ENCODE measurements at regions not wholly inside any gene's neighbourhood (a gene's known extent, or its start where the extent isn't known, plus 50 kb on each side); places are given as distances from the start of the nearest gene placed in this dataset.

DNA sequence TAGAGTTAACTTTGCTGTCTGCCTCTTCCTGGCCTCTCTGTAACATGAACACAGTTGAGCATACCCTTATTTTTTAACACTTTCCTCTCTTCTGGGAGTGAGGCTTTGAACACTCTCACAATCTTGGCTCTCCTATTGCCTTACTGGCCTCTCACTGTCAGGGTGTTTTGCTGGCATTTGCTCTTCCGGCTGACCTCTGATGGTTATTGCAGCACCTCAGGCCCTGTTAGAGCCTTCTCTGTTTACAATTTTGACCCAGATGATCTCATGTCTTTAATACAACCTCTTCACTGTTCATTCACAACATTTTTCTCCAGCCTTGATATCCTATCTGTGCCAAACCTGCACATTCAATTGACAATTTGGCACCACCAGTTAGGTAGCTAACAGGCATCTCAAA is 357.8 kb upstream of the USP15 start:
- TF ChIP-seq, protein P1, sequence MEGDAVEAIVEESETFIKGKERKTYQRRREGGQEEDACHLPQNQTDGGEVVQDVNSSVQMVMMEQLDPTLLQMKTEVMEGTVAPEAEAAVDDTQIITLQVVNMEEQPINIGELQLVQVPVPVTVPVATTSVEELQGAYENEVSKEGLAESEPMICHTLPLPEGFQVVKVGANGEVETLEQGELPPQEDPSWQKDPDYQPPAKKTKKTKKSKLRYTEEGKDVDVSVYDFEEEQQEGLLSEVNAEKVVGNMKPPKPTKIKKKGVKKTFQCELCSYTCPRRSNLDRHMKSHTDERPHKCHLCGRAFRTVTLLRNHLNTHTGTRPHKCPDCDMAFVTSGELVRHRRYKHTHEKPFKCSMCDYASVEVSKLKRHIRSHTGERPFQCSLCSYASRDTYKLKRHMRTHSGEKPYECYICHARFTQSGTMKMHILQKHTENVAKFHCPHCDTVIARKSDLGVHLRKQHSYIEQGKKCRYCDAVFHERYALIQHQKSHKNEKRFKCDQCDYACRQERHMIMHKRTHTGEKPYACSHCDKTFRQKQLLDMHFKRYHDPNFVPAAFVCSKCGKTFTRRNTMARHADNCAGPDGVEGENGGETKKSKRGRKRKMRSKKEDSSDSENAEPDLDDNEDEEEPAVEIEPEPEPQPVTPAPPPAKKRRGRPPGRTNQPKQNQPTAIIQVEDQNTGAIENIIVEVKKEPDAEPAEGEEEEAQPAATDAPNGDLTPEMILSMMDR (IDR thresholded peaks at IDR 0.05; ENCODE audit: insufficient read depth, low read length) = no peak
- no peak for TF ChIP-seq SPI1 (IDR thresholded peaks at IDR 0.05; ENCODE audit: borderline replicate concordance, low read depth)
- no peak overlapping the region for H3K27ac ChIP-seq (replicated peaks)
- no peak overlapping the region for H3K4me3 ChIP-seq (replicated peaks; ENCODE audit: insufficient read depth, low read length)
- no peaks in the 10 kb centered on the region for H3K27me3 ChIP-seq (ENCODE audit: insufficient read depth, poor library complexity, severe bottlenecking)
- DNase-seq (ENCODE audit: low read depth in 1 of 2, low spot score in 1 of 2) = no peak

DNA sequence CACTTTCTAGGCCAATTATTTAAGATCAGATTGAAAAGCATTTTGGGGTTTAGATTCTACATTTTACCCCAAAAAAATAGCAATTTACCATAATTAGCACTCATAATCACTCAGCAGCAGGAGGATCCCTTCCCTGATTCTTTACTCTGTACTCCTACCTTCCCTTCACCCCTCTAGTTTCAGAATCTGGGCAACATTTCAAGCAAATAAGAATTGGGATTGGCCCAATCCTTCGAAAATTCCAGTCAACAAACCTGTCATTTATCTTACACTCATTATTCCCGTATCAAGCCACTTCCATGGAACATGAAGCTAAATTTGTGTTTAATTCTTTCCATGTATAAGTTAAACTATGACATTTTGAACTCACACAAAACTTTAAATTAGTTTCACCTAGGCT is 349.1 kb upstream of the USP15 start:
- H3K4me3 ChIP-seq (replicated peaks; ENCODE audit: insufficient read depth, low read length) = no peak overlapping the region
- TF ChIP-seq, protein P1 (IDR thresholded peaks at IDR 0.05; ENCODE audit: insufficient read depth, low read length) = no peak
- TF ChIP-seq GABPA (IDR thresholded peaks at IDR 0.05; ENCODE audit: low read depth) (no peak), SPI1 (IDR thresholded peaks at IDR 0.05; ENCODE audit: borderline replicate concordance, low read depth) (no peak), POLR2AphosphoS5 (IDR thresholded peaks at IDR 0.05; ENCODE audit: low read depth) (no peak)
- TF ChIP-seq, protein P2, sequence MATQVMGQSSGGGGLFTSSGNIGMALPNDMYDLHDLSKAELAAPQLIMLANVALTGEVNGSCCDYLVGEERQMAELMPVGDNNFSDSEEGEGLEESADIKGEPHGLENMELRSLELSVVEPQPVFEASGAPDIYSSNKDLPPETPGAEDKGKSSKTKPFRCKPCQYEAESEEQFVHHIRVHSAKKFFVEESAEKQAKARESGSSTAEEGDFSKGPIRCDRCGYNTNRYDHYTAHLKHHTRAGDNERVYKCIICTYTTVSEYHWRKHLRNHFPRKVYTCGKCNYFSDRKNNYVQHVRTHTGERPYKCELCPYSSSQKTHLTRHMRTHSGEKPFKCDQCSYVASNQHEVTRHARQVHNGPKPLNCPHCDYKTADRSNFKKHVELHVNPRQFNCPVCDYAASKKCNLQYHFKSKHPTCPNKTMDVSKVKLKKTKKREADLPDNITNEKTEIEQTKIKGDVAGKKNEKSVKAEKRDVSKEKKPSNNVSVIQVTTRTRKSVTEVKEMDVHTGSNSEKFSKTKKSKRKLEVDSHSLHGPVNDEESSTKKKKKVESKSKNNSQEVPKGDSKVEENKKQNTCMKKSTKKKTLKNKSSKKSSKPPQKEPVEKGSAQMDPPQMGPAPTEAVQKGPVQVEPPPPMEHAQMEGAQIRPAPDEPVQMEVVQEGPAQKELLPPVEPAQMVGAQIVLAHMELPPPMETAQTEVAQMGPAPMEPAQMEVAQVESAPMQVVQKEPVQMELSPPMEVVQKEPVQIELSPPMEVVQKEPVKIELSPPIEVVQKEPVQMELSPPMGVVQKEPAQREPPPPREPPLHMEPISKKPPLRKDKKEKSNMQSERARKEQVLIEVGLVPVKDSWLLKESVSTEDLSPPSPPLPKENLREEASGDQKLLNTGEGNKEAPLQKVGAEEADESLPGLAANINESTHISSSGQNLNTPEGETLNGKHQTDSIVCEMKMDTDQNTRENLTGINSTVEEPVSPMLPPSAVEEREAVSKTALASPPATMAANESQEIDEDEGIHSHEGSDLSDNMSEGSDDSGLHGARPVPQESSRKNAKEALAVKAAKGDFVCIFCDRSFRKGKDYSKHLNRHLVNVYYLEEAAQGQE (IDR thresholded peaks at IDR 0.05; ENCODE audit: insufficient replicate concordance, low read depth) = no peak
- no peak for DNase-seq (ENCODE audit: low read depth in 1 of 2, low spot score in 1 of 2)
- no peak overlapping the region for H3K27ac ChIP-seq (replicated peaks)
- H3K27me3 ChIP-seq (ENCODE audit: insufficient read depth, poor library complexity, severe bottlenecking) = no peaks in the 10 kb centered on the region

DNA sequence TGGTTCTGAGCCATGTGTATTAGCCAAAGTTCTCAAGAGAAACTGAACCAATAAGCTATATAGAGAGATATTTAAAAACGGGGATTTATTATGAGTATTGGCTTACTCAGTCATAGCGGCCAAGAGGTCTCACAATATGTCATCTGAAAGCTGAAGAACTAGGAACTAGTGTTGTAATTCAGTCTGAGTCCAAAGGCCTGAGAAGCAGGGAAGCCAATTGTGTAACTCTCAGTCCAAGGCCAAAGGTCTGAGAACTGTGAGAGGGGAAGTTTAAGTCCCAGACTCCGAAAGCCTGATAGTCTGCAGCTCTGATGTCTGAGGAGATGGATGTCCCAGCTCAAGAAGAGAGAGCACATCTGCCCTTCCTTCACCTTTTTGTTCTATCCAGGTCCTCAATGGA is 344.8 kb upstream of the USP15 start:
- TF ChIP-seq SPI1 (IDR thresholded peaks at IDR 0.05; ENCODE audit: borderline replicate concordance, low read depth) (no peak), GABPA (IDR thresholded peaks at IDR 0.05; ENCODE audit: low read depth) (no peak), POLR2AphosphoS5 (IDR thresholded peaks at IDR 0.05; ENCODE audit: low read depth) (no peak)
- TF ChIP-seq, protein P1 (IDR thresholded peaks at IDR 0.05; ENCODE audit: insufficient read depth, low read length) = no peak
- TF ChIP-seq, protein P2 (IDR thresholded peaks at IDR 0.05; ENCODE audit: insufficient replicate concordance, low read depth) = no peak
- DNase-seq (ENCODE audit: low read depth in 1 of 2, low spot score in 1 of 2) = no peak
- Histone ChIP-seq H3K27ac (replicated peaks) (no peak overlapping the region), H3K4me3 (replicated peaks; ENCODE audit: insufficient read depth, low read length) (no peak overlapping the region), H3K27me3 (ENCODE audit: insufficient read depth, poor library complexity, severe bottlenecking) (no peaks in the 10 kb centered on the region)

DNA sequence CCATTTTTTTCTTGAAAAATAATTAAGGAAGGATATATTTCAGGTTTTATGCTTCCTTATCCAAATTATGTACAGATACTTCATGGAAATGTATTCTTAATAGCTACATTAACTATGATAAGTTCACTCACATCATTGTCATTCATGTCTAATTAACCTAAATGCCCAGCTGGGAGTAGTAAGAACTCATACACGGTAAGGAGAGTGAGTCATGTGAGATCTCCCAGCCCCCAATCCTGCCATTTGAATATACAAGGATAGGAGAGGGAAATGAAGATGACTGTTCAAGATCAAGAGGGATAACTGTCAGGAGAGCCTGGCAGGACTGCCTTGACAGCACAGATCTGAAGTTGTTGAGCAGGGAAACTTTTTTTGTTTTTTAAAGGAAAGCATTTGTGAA is 343.4 kb upstream of the USP15 start:
- Histone ChIP-seq H3K27ac (replicated peaks) (no peak overlapping the region), H3K27me3 (ENCODE audit: insufficient read depth, poor library complexity, severe bottlenecking) (no peaks in the 10 kb centered on the region), H3K4me3 (replicated peaks; ENCODE audit: insufficient read depth, low read length) (no peak overlapping the region)
- no peak for DNase-seq (ENCODE audit: low read depth in 1 of 2, low spot score in 1 of 2)
- TF ChIP-seq GABPA (IDR thresholded peaks at IDR 0.05; ENCODE audit: low read depth) = no peak
- TF ChIP-seq, protein P2 (IDR thresholded peaks at IDR 0.05; ENCODE audit: insufficient replicate concordance, low read depth) = no peak
- no peak for TF ChIP-seq POLR2AphosphoS5 (IDR thresholded peaks at IDR 0.05; ENCODE audit: low read depth)
- TF ChIP-seq, protein P1 (IDR thresholded peaks at IDR 0.05; ENCODE audit: insufficient read depth, low read length) = no peak
- TF ChIP-seq SPI1 (IDR thresholded peaks at IDR 0.05; ENCODE audit: borderline replicate concordance, low read depth) = no peak
